Loucy (cell line): ENCODE measurements at regions not wholly inside any gene's neighbourhood (a gene's known extent, or its start where the extent isn't known, plus 50 kb on each side); places are given as distances from the start of the nearest gene placed in this dataset.

ENCODE experiments used
- CTCF ChIP-seq: fragments of 200-600 bp; sonication (generic); conservative IDR thresholded peaks from 2 replicates; pipeline ENCODE4 v1.5.1; 2014; ENCODE audit warnings: mild to moderate bottlenecking, antibody characterized with exemption, low read length
- EZH2phosphoT487 ChIP-seq: fragments of 200-600 bp; IDR thresholded peaks from 2 replicates; pipeline ENCODE4 v1.6.1; 2018; ENCODE audit warnings: antibody characterized with exemption, mild to moderate bottlenecking, moderate library complexity, borderline replicate concordance

- TF ChIP-seq CTCF (no peak), EZH2phosphoT487 (no peak)
These were observed 1384.5 kb upstream of the NUDT12 start for GRCh38 chr5:104947076-104947475.
